GM18502 (cell line): ENCODE measurements at regions not wholly inside any gene's neighbourhood (a gene's known extent, or its start where the extent isn't known, plus 50 kb on each side); places are given as distances from the start of the nearest gene placed in this dataset.

ENCODE experiments used
- ATAC-seq: cut with Tn5 transposase; IDR thresholded peaks from one replicate; pipeline ENCODE4 v1.9.1; 2021; ENCODE audit warnings: mild to moderate bottlenecking; ENCODE audit not compliant: unreplicated experiment, poor library complexity

GRCh38 chr15:96414875-96415274 lies 84.4 kb downstream of the NR2F2 start:
- ATAC-seq: no peak

DNA sequence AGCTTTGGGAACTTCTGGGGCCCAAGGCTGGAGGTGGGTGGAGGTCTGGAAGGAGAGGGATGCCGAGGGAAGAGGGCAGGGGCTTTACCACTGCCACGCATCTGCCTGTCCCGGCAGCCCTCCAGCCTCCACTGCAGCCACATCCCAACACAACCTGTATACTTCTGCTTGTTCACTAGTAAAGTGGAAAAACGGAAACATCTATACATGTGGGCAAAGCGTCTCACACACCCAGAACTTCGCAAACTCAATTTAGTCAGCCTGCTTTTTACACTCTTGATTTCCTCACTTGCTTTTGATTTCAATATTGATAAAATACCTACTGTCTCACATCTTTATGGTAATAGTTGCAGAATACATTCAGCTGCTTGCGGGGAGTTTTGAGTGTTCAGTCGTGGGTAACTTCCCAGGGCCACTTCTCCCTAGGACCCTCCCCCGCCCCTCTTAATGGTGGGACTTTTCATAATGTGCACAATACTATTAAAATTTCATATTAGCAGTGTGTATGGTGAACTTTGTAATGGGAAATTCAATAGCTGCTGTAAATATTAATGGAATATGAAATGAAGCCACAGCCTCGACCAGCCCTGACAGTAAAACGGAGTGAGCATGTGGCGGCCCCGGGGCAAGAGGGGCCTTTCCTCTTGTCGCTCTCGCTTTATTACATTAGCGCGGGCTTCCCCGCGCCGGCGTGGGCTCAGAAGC lies 85.2 kb downstream of the NR2F2 start:
- no peak for ATAC-seq

- no peak for ATAC-seq
Observed at GRCh38 chr15:96416218-96416933, 85.9 kb downstream of the NR2F2 start.

- ATAC-seq: no peak
Observed at GRCh38 chr15:96416934-96417759, 86.6 kb downstream of the NR2F2 start.

DNA sequence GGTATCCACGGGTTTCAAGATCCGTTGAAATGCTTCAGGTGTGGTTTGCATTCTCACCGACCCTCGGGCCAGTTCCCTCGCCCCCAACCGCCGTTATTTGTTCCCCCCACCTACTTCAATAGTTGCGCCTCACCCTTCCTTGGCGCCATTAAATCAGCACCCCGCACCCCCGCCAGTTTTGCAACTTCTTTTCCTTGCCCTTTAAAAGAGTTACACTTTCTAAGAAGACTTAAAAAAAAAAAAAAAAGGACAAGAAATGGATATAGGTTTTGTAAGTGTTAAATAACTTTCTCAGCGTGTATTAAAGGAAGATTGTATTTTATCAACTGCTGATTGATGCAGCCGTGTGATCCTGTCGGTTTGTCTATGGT lies 87.2 kb downstream of the NR2F2 start:
- ATAC-seq: no peak

DNA sequence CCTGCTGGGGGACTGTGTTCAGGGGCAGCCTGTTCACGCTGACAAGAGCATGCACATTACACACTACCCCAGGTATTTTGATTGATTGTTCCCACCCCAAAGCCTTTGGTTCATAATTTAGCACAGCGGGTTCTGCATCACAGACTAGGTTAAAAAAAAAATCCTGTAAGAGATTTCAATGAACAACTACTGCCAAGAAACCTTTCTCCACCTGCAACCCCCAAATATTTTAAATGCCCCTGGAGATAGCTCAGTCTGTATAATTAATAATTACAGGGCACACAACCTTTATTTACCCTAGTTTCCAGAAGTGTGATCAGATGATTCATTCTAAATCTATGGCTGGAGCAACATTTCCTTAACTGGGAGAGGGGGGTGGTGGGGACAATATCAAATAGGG lies 87.6 kb downstream of the NR2F2 start:
- no peak for ATAC-seq

DNA sequence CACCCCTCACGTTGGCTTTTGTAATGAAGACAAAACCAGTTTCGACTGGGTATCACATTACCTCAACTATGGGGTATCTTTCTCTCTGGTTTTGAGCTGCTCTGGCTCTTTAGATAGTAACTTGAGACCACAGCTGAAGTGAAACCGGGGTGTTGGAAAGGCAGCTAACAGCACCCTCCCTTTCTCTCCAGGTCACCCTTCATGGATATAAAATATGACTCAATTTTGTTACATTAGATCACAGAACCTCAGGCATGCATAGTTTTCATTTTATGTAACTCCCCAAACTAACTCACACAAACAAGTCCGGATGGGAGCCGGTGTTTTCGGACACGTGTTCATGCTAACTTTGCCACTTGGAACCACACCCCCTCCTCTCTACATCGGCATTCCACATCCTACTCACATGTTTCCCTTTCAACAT lies 90.7 kb downstream of the NR2F2 start:
- no peak for ATAC-seq

GRCh38 chr15:96422125-96422524 lies 91.6 kb downstream of the NR2F2 start:
- no peak for ATAC-seq

- ATAC-seq: no peak
Observed at GRCh38 chr15:96424674-96425073, 94.2 kb downstream of the NR2F2 start.

GRCh38 chr15:96428742-96429141 lies 98.2 kb downstream of the NR2F2 start:
- no peak for ATAC-seq

DNA sequence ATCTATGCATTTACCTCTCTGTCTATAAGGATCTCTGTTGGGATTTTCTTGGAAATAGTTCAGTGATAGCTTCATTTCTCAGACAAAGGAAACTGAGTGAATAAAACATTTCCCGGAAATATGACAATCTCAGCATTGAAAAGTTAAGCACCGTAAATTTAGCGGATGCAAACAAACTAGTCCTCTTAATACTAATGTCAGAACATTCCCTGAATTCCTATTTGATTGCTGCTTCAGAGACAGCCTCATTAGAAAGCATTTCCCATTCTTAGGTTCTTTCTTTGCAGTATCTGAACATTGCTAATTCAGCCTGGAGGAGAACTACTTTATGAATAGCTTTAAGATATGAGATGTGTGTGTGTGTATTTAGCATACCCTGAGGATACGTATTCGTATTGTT lies 101.3 kb downstream of the NR2F2 start:
- no peak for ATAC-seq

DNA sequence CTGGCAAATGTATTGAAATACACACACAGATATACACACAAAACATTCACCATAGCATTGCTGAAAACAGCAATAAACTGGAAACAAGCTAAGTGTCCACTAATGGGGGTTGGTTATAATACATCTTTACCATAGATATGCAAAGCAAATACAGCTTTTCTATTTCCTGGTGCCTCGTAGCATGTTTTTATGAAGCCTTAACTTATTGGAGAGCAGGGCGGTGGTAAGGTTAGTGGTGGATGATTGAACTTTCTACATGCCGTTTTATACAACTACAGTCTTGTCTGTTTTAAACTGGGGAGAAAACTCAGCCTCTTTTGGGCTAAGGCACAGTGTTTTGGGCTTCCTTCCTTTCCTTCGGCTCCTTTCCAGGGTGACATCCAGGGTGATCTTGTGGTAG lies 104.5 kb downstream of the NR2F2 start:
- ATAC-seq: no peak

GRCh38 chr15:96435841-96436240 lies 105.3 kb downstream of the NR2F2 start:
- ATAC-seq: no peak

- no peak for ATAC-seq
Observed at GRCh38 chr15:96440978-96441377, 110.5 kb downstream of the NR2F2 start.

DNA sequence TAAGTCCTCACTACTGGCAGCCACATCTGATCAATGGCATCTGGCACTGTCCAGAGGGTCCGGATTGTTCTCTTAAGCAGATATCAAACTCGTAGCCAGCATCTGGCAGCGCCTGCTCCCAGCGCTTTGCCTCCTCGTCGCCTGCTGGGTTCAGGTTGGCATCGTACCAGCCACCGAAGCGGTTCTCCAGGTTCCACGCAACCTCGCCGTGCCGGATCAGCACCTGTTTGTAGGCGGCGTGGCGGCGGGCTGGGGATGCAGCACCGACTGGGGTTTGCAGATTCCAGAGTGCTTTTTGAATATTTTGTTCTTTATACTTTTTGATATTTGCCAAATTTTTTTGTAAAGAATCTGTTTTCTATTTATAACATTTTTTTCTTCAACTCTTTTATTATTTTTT lies 111.6 kb downstream of the NR2F2 start:
- ATAC-seq: no peak

GRCh38 chr15:96444865-96445264 lies 114.4 kb downstream of the NR2F2 start:
- ATAC-seq: no peak

- ATAC-seq: no peak
Observed at GRCh38 chr15:96448923-96449322, 118.4 kb downstream of the NR2F2 start.

DNA sequence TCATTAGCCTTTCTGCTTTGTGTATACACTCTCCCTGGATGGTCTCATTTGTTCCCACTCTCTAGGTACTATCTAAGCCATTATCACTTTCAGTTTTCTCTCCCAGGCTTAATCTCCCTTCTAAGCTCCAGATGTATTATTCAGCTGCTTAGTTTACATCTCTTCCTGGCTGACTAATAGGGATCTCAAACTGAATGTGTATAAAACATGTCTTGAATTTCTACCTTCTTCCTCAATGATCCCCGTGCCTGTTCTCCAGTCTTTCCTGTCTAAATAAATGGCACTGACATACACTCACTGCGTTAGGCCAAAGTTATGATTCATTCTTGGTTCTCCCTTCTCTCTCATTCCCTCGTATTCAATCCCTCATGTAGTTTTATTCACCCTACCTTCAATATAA lies 127.3 kb downstream of the NR2F2 start:
- ATAC-seq: no peak

- ATAC-seq: no peak
Observed at GRCh38 chr15:96460106-96460505, 129.6 kb downstream of the NR2F2 start.

DNA sequence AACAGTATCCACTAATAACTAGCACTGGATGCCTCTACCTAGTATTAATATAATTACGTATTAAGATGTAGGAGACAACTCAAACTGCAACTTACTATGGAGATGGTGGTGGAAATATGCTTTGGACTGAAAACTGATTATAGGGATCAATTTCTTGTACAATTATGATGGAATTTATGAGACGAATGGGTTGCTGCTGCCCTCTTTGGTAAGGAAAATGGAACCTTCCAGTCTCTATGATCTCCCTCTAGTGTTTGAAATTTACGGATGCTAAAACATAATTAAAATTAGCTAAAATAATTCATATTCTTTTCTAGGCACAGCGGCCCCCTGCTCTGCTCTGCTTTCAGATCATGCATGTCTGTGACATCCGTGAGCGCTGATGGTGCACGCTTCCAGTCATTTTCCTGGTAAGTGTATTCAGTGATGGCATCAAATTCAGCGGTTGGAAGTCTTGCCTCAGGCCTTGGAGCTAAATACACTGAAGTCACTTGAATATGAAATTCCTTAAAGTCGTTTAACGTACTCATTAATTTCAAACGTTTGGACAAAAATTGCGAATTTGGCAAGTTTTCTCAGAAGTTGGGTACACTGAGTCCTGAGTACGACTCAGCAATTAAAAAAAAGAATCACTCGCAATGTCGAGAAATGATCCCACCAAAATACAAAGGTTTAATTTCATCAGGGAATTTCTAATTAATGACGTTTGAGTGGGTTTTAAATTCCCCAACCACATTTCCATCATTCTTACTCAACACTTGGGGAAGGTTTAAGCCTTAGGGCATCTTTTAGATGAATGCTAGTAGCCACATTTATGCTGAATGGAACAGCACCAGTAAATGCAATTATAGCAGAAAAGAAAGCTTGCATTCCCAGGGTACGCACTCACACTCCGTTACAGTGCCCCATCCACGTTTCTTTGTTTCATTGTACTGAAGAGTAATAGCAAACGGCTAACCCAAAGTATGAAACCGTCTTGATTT lies 132.6 kb downstream of the NR2F2 start:
- ATAC-seq: no peak
